ENCODE measurements at regions not wholly inside any gene's neighbourhood (a gene's known extent, or its start where the extent isn't known, plus 50 kb on each side); places are given as distances from the start of the nearest gene placed in this dataset.

- DNase-seq (ENCODE audit: extremely low spot score) = peak; percentile 73
- ChIA-PET POLR2A (interaction anchor here (0.6 to 0.9 kb wide), 2 partner anchors 203 to 205 kb away, joined by 3 to 4 read pairs; no protein-coding TSS in a partner anchor), CTCF (interaction anchor here (1.5 kb wide), 1 partner anchor 11 kb away, joined by 5 read pairs; no protein-coding TSS in a partner anchor)
- no peak for TF ChIP-seq CTCF (IDR thresholded peaks at IDR 0.05; ENCODE audit: control extremely low read depth, extremely low read depth, low read depth, missing control alignments)
These were observed 179.9 kb downstream of the SEC14L1 start for GRCh38 chr17:77320485-77321256.

GRCh38 chr17:77321649-77322513 lies 181.1 kb downstream of the SEC14L1 start:
- no peak for DNase-seq (ENCODE audit: extremely low spot score)
- CTCF ChIA-PET = interaction anchor here (1.4 to 1.9 kb wide), 3 partner anchors 10 to 173 kb away, joined by 4 to 9 read pairs (median 5); no protein-coding TSS in a partner anchor

GRCh38 chr17:77322514-77323412 lies 182.0 kb downstream of the SEC14L1 start:
- TF ChIP-seq CTCF (IDR thresholded peaks at IDR 0.05; ENCODE audit: control extremely low read depth, extremely low read depth, low read depth, missing control alignments) = no peak
- ChIA-PET POLR2A (interaction anchor here (0.6 to 1.0 kb wide), 2 partner anchors 122 to 277 kb away, joined by 3 to 6 read pairs; no protein-coding TSS in a partner anchor), CTCF (interaction anchor here (1.0 to 2.2 kb wide), 5 partner anchors 9 to 172 kb away, joined by 4 to 9 read pairs (median 6); no protein-coding TSS in a partner anchor)
- DNase-seq (ENCODE audit: extremely low spot score) = no peak

More at GRCh38 chr17:77321649-77322513, 181.1 kb downstream of the SEC14L1 start:
- POLR2A ChIA-PET = no interaction called here
- TF ChIP-seq CTCF (IDR thresholded peaks at IDR 0.05; ENCODE audit: control extremely low read depth, extremely low read depth, low read depth, missing control alignments) = no peak

GRCh38 chr17:77323413-77324171 lies 182.8 kb downstream of the SEC14L1 start:
- TF ChIP-seq CTCF (IDR thresholded peaks at IDR 0.05; ENCODE audit: control extremely low read depth, extremely low read depth, low read depth, missing control alignments) = no peak
- CTCF ChIA-PET = interaction anchor here (1.0 to 2.2 kb wide), 5 partner anchors 8 to 171 kb away, joined by 4 to 9 read pairs (median 6); no protein-coding TSS in a partner anchor
- DNase-seq (ENCODE audit: extremely low spot score) = no peak
- POLR2A ChIA-PET = interaction anchor here (0.6 to 1.0 kb wide), 2 partner anchors 121 to 277 kb away, joined by 3 to 6 read pairs; no protein-coding TSS in a partner anchor

GRCh38 chr17:77324227-77324626 lies 183.5 kb downstream of the SEC14L1 start:
- ChIA-PET CTCF (interaction anchor here (2.2 kb wide), 1 partner anchor 105 kb away, joined by 6 read pairs; no protein-coding TSS in a partner anchor), POLR2A (no interaction called here)
- DNase-seq (ENCODE audit: extremely low spot score) = no peak
- TF ChIP-seq CTCF (IDR thresholded peaks at IDR 0.05; ENCODE audit: control extremely low read depth, extremely low read depth, low read depth, missing control alignments) = no peak
